Stimulated activated CD8-positive, alpha-beta memory T cell treated with anti-CD3 and anti-CD28 coated beads, Interleukin-4, amount 100 ng/mL, for 48 hours (primary cell): ENCODE measurements at regions not wholly inside any gene's neighbourhood (a gene's known extent, or its start where the extent isn't known, plus 50 kb on each side); places are given as distances from the start of the nearest gene placed in this dataset.

Source experiments
- DNase-seq: peaks from one replicate; pipeline ENCODE4 v3.0.0-alpha.2; 2020

- DNase-seq = no peak
Observed at GRCh38 chr21:18191139-18191538, 53.5 kb upstream of the CHODL start.

GRCh38 chr21:18178509-18178908 is 66.1 kb upstream of the CHODL start:
- no peak for DNase-seq

DNA sequence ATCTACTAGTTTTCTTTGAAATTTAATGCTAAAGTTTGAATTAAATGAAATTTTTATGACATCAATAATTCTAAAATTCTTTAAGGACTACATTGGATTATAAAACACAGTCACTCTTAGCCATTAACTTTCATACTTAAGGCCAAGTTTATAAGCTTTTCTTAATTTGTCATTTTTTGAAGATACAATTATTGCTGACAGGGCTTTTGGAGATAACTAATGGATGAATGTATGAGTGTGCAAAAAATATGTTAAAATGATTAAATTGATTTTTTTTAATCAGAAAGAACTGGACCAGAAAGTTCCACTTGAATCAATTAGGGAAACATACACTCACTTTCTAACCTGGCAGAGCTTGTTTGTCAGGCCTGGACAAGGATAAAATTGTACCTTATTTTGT is 70.3 kb upstream of the CHODL start:
- DNase-seq = no peak

- DNase-seq = no peak
Observed at GRCh38 chr21:18170829-18171228, 73.8 kb upstream of the CHODL start.

- DNase-seq = no peak
Observed at GRCh38 chr21:18170221-18170620, 74.4 kb upstream of the CHODL start.

GRCh38 chr21:18168108-18168507 is 76.5 kb upstream of the CHODL start:
- DNase-seq = no peak

DNA sequence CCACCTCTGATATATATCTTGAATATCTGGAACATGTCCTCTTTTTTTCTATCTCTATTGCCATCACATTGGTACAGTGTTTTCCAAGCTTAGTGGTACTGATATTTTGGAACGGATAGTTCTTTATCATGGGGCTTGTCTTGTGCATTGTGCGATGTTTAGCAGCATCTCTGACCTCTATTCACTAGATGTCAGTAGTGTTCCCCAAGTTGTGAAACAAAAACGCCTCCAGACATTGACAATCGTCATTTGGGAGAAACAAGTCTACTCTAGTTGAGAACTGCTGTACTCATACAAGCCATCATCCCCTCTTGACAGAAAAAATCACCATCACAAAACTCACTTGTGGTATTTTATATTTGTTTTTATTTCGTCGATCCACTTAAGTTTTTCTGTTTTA is 79.7 kb upstream of the CHODL start:
- DNase-seq = no peak

- no peak for DNase-seq
Observed at GRCh38 chr21:18164483-18164882, 80.2 kb upstream of the CHODL start.

DNA sequence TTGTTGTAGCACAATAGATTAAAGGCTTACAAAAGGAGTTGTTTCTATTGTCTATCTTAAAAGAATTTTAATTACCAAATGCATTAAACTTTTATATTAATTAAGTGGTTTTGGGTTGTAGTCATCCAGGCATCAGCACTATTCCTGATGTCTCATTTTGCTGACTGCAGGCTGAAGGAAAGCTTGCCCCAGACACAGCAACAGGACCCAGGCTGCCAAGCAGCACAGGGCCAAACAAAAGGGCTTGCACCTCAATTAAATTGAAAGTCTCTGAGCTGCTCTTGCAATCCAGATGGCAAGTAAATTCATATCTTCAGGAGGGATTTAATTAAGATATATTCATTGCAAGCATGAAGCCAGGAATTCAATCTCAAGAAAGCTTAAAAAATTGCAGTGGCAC is 80.7 kb upstream of the CHODL start:
- no peak for DNase-seq

DNA sequence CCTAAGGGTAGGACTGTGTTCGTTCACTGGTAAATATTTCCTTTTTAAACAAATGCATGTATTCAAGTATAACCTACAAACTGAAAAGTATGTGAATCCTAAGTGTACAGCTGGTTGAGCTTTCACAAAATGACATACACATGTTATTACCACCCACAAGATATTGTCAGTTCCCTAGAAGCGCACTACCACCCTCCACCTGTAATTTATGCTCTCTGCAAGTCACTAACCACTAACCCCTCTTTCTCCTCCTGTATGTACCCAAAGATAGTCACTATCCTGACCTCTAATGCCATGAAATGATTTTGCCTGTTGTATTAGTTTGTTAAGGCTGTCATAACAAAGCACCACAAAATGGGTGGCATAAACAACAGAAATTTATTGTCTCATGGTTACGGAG is 82.8 kb upstream of the CHODL start:
- DNase-seq = no peak

- no peak for DNase-seq
Observed at GRCh38 chr21:18157406-18157805, 87.2 kb upstream of the CHODL start.

DNA sequence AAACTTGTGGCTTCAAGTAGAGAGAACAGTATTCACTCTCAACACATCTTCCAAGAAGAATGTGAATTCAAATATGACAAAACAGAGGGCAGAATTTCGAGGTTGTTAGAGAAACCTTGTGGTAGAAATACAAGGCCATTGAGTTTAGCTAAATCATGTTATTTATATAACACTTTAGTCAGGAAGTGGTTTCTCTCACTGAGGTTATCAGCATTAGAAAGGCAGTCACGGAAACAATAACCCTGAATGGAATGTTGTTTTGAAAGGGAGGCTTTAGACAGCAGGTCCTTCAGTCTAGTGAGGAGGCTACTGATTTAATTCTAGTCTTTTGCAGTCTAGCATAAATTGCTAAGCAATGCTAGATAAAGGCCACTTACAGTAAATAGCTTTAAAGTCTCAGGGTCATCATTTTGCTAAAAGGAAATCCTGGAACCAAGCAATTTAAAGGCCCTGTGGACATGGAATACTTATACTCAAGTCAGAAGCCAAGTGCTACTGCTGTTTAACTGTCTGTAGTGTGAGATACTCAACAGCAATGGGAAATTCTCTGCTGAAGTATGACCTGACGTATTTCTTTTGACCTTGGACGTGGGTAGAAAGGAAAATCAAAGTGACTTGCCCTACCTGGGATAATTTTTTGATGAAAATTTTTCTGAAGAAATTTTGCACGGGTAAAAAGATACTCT is 89.0 kb upstream of the CHODL start:
- no peak for DNase-seq

DNA sequence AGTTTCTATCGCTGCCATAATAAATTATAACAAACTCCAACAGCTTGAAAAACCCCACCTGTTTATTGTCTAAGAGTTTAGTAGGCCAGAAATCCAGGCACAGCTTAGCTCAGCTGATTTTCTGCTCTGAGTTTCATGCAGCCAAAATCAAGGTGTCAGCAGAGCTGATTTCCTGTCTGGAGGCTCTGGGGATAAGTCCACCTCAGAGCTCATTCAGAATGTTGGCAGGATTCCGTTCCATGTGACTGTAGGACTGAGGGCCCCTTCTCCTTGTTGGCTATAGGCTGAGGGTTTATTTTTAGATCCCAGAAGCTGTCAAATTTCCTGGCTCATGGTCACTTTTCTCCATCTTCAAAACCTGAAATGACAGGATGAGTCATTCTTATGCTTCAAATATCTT is 91.6 kb upstream of the CHODL start:
- DNase-seq = no peak

- no peak for DNase-seq
Observed at GRCh38 chr21:18152371-18152770, 92.3 kb upstream of the CHODL start.

DNA sequence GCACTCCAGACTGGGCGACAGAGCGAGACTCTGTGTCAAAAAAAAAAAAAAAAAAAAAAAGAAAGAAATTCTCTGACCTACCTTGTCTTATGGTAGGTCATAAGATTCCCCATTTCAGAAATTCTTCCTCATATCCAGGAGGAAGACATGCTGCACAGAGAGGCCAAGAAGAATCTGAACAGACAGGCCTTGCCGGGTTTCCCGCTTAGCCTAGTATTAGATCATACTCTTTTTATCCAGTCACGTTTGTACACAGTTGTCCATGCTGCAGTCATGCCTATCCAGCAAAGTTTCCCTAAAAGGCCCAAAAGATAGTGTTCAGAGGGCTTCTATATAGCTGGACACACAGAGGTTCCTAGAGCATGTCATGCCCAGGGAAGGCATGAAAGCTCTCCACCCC is 93.6 kb upstream of the CHODL start:
- DNase-seq = no peak

- no peak for DNase-seq
Observed at GRCh38 chr21:18148401-18148800, 96.2 kb upstream of the CHODL start.

DNA sequence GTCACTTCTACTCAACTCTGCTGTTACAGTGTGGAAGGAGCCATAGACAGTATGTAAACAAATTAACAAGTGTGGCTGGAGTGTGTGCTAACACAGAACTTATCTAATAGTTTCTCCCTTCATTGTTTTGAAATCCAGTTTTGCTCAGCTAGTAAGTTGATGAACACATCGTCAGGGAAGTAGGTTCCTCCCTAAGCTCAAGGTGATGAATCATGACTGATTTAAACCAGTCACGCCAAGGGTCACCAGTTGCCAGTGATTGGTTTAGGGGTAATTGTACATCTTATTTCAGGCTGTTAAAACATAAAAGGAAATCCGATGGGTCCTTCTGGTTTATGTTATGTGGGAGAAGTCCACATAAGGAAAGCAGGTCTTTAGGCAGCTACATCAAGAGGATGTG is 97.0 kb upstream of the CHODL start:
- no peak for DNase-seq

- no peak for DNase-seq
Observed at GRCh38 chr21:18146820-18147219, 97.8 kb upstream of the CHODL start.

DNA sequence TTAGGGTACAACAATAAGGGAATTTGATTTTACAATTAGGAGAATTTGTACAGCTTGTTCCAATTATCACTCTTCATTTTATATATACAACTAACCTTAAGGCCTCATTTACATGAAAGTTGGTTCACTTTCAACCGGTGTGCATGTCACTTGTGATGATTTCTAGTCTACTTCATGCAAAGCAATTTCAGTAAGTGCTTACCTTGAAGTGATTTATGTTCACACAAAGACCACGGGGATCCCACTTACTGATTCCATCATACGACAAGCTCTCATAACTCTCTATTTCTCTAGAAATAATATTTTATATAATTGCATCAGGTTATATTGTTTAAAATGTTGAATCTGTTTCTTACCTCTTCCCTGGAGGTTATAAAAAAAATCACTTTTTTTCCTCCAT is 100.3 kb upstream of the CHODL start:
- DNase-seq = no peak

DNA sequence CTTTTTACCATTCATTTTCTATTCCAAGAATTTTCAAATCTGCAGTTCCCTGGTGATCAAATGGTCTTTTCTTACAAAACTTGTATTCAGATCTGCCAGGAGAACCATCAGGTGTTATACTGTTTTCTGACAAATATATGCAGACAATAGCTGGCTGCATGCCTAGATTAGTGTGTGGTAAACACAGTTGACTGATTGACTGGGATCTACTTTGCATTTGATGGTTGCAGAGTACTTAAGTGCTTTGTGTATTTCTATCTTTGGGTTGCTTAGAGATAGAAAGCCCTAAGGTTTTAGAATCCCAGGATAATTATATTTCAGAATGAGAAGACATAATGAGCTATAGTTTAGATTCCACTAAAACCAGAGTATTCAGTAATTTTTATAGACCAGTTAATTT is 102.0 kb upstream of the CHODL start:
- no peak for DNase-seq

- DNase-seq = no peak
Observed at GRCh38 chr21:18138507-18138906, 106.1 kb upstream of the CHODL start.

GRCh38 chr21:18129526-18129925 is 115.1 kb upstream of the CHODL start:
- no peak for DNase-seq

DNA sequence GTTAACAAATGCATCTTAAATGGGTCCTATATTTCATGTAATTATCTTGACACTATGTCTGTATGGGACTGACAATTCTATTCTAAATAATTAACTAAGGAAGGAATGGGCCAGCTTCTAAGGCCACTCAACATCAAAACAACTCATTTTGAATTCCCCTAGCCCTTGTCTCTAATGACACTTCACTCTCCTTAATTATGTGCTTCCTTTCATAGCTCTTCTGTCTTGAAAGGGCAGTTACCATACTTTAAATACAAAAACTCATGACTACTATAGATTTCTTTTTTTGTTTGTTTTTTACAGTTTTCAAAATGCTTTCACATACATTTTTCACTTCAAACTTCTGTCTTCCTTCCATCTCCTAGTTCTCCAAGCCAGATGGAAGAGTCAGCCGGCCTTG is 126.1 kb upstream of the CHODL start:
- DNase-seq = no peak

- DNase-seq = no peak
Observed at GRCh38 chr21:18117176-18117575, 127.5 kb upstream of the CHODL start.

DNA sequence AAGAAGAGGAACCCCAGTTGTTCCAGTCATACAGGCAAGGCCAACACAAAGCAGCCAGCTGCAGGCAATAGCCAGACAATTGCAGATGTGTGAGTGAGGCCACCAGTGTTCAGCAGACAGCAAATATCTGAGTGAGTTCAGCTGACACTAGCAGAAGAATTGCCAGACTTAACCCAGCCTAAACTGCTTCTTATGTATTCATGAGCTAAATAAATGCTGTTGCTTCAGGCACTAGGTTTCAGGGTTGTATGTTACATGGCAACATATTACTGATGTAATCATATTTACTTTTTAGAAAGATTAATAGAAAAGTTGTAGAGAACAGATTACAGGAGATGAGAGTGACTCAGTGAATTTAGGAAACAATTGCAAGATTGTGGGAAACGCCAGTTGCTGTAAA is 129.8 kb upstream of the CHODL start:
- no peak for DNase-seq

GRCh38 chr21:18104802-18105201 is 139.8 kb upstream of the CHODL start:
- DNase-seq = no peak
